NCI-H69 (cell line): ENCODE measurements at regions not wholly inside any gene's neighbourhood (a gene's known extent, or its start where the extent isn't known, plus 50 kb on each side); places are given as distances from the start of the nearest gene placed in this dataset.

Experiments
- DNase-seq: peaks from one replicate; lab custom pipeline; 2025; lab: John Stamatoyannopoulos, UW

DNA sequence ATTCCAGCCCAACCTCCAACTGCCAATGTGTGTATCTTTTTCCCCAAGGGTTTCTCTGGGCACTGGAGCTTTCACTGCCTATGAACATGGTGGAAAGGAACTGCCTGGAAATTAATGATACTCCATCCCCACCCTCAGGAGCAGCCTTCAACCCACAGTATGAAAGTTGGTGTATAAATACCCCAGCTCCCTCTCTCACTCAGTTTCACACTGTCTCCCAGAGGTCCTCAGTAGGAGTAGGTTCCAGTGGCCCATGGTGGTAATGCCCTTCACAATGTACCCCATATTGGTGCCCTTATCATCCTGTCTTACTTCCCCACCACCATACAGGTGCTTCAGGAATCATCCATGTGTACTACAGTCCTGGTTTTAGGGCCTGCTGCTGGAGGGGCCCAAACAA lies 462.6 kb downstream of the MIAT start:
- DNase-seq = no peak

GRCh38 chr22:27122574-27122973 lies 465.2 kb downstream of the MIAT start:
- peak; percentile 26 for DNase-seq

DNA sequence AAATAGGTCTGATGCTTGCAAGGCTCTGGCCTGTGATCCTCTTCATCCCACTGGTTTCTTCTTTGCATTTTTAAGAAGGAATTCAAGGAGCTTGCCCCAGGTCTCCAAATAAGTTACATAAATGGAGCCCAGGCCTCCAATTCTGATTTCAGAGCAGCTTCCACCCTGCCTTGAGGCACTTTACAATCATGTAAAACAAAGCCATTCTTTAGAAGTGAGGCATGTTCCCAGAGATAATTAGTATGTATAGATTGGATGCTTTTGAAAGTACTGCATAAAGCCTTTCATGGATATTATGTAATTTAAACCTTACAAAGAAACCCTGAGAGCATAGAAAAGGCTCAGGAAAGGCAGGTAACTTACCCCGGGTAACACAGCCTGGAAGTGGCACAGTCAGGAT lies 466.5 kb downstream of the MIAT start:
- no peak for DNase-seq

DNA sequence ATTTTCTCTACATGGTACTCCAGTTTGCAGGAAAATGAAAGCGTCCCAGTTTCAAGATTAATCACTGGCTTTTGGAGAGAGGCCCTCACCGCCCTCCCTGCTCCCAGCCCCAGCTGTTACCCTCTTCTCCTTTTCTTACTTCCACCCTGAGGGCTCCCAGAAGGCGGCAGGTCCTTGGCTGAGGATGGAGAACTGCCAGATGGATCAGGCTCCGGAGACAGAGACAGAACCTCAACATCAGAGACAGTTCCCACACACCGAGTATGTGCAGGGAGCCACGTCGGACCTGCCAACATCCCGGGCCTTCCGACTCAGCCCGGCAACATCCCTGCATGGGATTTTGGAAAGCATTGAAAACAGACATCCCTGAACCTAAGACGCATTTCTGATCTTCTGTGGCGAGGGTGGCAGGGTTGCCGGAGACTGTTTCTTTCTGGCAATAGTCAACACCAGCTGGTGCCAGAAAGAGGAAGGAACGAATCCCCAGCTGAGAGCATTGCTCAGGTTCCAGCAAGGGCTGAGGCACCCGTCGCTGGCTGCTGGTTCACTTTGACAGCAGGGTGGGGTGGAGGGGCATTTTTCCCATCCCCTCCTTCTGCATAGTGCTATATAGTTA lies 467.1 kb downstream of the MIAT start:
- DNase-seq = no peak

- no peak for DNase-seq
Measured at GRCh38 chr22:27125539-27125938, 468.2 kb downstream of the MIAT start.

DNA sequence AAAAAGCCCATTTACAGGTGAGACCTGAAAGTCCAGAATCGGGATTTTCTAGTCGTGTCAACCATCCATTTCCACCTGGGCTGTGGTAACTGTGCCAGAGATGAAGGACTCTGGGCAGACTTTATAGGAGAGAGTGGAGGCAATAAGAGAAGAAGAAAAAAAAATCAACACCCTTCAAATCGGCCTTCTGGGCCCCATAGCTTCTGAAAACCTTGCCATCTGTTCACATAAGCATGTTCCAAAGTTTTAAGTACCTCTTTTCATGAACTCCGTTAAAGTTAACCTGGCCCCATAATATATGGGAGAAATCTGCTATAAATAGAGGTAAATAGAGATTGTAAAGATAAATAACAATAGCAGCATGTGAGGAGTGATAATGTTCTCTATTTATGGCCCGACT lies 470.5 kb downstream of the MIAT start:
- DNase-seq = no peak

- DNase-seq = no peak
Measured at GRCh38 chr22:27128461-27129085, 471.2 kb downstream of the MIAT start.

DNA sequence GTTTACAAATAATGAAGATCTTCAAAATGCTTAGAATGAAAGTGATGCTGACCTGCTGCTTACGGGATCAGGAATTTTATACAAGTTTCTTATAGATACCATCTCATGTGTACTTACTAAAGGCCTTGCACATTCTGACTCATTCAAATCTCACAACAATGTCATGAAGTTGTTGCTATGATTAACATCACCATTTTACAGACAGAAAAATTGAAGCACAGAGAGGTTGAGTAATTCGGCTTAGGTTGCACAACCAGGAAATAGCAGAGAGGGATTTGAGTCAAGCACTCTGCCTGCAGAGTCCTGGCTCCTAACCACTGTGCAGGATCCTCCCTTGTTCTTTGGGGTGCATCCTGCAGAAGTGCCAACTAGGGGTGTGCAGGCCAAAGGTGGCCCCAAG lies 471.9 kb downstream of the MIAT start:
- no peak for DNase-seq

GRCh38 chr22:27130906-27131305 lies 473.5 kb downstream of the MIAT start:
- DNase-seq = no peak

DNA sequence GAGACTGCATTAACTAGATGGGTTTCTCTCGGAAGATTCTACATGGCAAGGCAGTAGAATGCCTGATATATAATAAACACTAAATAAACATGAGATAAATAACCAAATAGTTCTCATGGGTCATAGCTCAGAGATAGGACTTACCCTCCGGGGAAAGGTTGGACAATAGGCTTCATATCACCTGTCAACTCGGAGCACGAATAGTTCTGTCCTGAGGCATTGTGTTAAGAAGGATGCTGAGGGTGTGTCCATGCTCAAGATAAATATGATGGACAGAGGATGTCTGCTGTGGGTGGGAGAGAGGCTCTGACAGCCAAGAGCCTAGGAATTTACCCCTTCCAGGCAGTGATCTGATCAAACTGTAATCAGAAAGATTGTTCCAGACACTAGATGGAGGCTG lies 474.0 kb downstream of the MIAT start:
- no peak for DNase-seq

- no peak for DNase-seq
Measured at GRCh38 chr22:27132400-27132799, 475.0 kb downstream of the MIAT start.

DNA sequence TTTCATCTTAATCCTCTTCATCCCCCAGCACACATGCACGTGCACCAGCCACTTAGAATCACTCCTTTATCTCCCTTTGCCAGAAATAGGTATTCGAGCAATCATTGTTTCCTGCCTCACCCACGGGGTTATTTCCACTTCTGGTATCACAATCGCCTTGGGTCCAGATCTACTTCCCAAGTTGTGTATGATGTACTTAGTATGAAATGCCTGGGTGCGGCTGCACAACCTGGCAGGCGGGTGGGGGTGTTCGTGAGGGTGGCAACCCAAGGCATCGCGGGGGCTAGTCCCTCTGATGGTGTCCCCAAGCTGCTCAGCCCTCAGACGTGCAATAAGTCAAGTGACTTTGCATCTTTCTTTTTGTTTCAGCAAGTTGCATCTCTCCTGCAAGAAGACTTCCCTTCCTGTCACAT lies 475.6 kb downstream of the MIAT start:
- DNase-seq = no peak

DNA sequence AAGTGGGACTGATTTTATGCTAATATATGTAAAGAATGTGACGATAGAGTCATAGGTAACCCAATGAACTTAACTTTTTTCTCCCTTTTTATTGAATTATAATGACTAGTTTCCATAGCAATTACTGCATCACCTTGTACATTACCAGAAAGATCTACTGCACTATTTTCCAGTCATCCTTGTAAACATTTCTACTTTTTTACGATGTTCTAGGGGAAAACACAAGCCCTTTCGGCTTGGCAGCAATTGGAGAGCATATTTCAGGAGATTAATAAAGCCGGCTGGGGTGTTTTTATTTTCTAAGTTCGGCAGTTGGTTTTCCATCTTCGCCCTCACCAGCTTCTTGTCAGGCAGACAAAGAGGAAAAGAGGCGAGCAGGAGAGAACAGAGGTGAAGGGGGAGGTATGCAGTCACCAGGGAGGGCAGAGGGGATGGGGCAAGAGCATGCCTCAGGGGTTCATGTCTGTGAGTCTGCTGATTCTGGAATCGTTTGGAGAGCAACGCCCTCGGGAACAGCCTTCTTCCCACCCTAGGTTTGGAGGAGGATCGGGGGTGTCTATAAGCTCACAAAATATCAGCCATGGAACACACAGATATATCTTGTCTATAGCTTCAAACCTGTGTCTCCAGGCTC lies 476.4 kb downstream of the MIAT start:
- no peak for DNase-seq

- DNase-seq = no peak
Measured at GRCh38 chr22:27134315-27134701, 476.9 kb downstream of the MIAT start.

DNA sequence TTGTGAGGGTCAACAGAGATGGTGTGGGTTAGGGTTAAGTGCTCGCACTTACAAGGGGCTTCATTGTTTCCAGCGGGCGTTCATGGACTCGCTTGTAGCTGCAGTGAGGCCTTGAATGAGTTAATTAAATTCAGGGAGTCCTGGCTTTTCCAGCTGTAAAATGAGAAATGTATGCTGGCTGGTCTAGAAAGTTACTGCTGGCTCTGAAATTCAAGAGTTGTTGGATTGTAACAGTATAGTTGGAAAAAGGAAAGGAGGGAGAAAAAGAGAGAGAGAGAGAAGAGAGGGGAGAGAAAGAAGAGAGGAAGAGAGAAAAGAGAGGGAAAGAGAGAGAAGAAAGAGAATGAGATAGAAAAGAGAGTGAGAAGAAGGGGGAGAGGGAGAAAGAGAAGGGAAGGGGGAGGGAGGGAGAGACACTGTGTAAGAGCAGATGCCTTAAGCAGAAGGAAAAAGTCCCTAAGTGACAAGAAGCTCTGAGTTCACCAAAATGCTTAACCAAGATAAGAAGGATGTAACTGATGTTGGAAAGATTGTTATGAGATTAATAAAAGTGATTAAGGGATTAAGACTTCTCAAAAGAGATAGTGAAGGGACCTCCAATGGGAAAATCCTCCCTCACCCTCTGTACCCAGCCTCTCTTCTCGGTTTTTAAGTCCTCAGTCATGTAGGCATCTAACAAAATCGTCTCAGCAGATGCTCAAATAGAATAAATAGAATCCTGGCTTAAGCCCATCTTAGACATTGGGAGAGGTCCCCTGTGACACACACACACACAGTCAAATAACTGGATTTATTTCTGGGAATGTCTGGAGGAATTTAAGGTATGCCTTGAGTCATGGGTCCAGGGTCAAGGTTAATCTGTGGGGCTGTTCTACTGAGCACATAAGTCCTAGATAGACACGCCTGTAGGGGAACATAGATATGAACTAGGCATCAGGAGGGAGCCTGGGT lies 477.9 kb downstream of the MIAT start:
- DNase-seq = no peak

DNA sequence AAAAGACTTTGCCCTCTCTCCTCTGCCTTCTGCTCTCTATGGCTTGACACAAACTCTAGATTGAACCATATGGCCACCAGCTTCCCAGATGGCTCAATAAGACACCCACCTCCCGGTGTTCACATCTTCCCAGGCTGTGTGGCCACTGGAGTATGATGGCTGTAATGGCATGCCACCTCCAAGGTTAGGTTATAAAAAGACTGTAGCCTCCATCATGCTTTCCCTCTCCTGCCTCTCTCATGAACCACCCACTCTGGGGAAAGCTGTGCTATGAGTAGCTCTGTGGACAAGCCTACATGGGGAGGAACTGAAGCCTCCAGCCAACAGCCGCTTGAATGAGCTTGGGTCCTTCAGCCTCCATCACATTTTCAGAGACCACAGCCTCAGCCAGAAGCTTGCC lies 479.2 kb downstream of the MIAT start:
- no peak for DNase-seq

- DNase-seq = no peak
Measured at GRCh38 chr22:27137871-27138337, 480.5 kb downstream of the MIAT start.

DNA sequence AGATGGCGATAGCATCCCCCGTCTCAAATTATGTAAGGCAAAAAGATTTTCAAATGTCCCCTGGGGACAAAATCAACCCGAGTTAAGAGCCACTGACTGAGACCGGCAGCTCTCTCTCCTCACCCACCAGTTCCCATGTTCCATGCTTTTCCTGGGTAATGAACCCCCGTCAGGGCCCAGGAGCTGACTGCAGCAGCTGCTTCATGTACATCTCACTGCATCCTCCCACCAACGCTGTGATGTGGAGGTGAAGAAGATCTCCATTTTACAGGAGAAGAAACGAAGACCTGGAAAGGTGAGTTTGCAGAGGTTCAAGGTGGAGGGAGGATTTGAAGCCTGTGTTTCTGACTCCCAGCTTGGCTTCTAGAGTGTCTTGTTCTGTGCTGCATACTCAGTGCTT lies 481.1 kb downstream of the MIAT start:
- no peak for DNase-seq

- DNase-seq = no peak
Measured at GRCh38 chr22:27139935-27140511, 482.6 kb downstream of the MIAT start.

GRCh38 chr22:27142286-27142685 lies 484.9 kb downstream of the MIAT start:
- DNase-seq = no peak

DNA sequence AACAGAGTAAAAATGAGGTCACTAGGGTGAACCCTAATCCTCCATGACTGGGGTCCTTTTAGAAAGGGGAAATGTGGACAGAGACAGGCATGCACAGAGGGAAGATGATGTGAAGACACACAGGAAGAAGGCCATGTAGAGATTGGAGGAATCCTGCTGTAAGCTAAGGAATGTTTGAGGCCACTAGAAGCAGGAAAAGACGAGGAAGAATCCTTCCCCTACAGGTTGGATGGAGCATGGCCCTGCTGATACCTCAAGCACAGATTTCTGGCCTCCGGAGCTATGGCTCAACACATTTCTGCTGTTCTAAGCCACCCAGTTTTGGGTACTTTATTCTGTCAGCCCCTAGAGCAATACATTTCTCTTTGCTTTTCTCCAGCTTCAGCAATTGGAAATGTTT lies 486.9 kb downstream of the MIAT start:
- no peak for DNase-seq
